ENCODE measurements at regions not wholly inside any gene's neighbourhood (a gene's known extent, or its start where the extent isn't known, plus 50 kb on each side); places are given as distances from the start of the nearest gene placed in this dataset.

- no peaks in the 10 kb centered on the region for H3K4me1 ChIP-seq (ENCODE audit: control insufficient read depth, insufficient read depth, low read length, unreplicated experiment)
- H3K27ac ChIP-seq (ENCODE audit: low read depth, low read length), result no peak overlapping the region
- no peaks in the 10 kb centered on the region for H3K79me2 ChIP-seq (ENCODE audit: control insufficient read depth, insufficient read depth, low read length, unreplicated experiment)
- H3K27me3 ChIP-seq (ENCODE audit: insufficient read depth, low read length), result no peaks in the 10 kb centered on the region
- no peak overlapping the region for H3K4me3 ChIP-seq (ENCODE audit: low read depth, low read length)
- H2AFZ ChIP-seq (ENCODE audit: low read length, unreplicated experiment), result no peak overlapping the region
- H3K36me3 ChIP-seq (ENCODE audit: insufficient read depth, low read length), result no peaks in the 10 kb centered on the region
These were observed 2212.7 kb upstream of the PCDH20 start for GRCh38 chr13:63628310-63628709.

GRCh38 chr13:63625869-63626268, 2210.2 kb upstream of the PCDH20 start:
- Histone ChIP-seq H3K79me2 (ENCODE audit: control insufficient read depth, insufficient read depth, low read length, unreplicated experiment) (no peaks in the 10 kb centered on the region), H2AFZ (ENCODE audit: low read length, unreplicated experiment) (no peak overlapping the region), H3K27me3 (ENCODE audit: insufficient read depth, low read length) (no peaks in the 10 kb centered on the region), H3K36me3 (ENCODE audit: insufficient read depth, low read length) (no peaks in the 10 kb centered on the region), H3K27ac (ENCODE audit: low read depth, low read length) (no peak overlapping the region), H3K4me3 (ENCODE audit: low read depth, low read length) (no peak overlapping the region), H3K4me1 (ENCODE audit: control insufficient read depth, insufficient read depth, low read length, unreplicated experiment) (no peaks in the 10 kb centered on the region)

GRCh38 chr13:63614874-63615612, 2199.4 kb upstream of the PCDH20 start:
- H3K4me1 ChIP-seq (ENCODE audit: control insufficient read depth, insufficient read depth, low read length, unreplicated experiment), result no peaks in the 10 kb centered on the region
- no peaks in the 10 kb centered on the region for H3K27me3 ChIP-seq (ENCODE audit: insufficient read depth, low read length)
- H3K79me2 ChIP-seq (ENCODE audit: control insufficient read depth, insufficient read depth, low read length, unreplicated experiment), result no peaks in the 10 kb centered on the region
- H3K4me3 ChIP-seq (ENCODE audit: low read depth, low read length), result no peak overlapping the region
- no peak overlapping the region for H3K27ac ChIP-seq (ENCODE audit: low read depth, low read length)
- H3K36me3 ChIP-seq (ENCODE audit: insufficient read depth, low read length), result no peaks in the 10 kb centered on the region
- H2AFZ ChIP-seq (ENCODE audit: low read length, unreplicated experiment), result no peak overlapping the region

- Histone ChIP-seq H2AFZ (ENCODE audit: low read length, unreplicated experiment) (no peak overlapping the region), H3K27me3 (ENCODE audit: insufficient read depth, low read length) (no peaks in the 10 kb centered on the region), H3K4me3 (ENCODE audit: low read depth, low read length) (no peak overlapping the region), H3K27ac (ENCODE audit: low read depth, low read length) (no peak overlapping the region), H3K79me2 (ENCODE audit: control insufficient read depth, insufficient read depth, low read length, unreplicated experiment) (no peaks in the 10 kb centered on the region), H3K4me1 (ENCODE audit: control insufficient read depth, insufficient read depth, low read length, unreplicated experiment) (no peaks in the 10 kb centered on the region), H3K36me3 (ENCODE audit: insufficient read depth, low read length) (no peaks in the 10 kb centered on the region)
These were observed 2191.5 kb upstream of the PCDH20 start for GRCh38 chr13:63607153-63607552.

- Histone ChIP-seq H3K36me3 (ENCODE audit: insufficient read depth, low read length) (no peaks in the 10 kb centered on the region), H3K27ac (ENCODE audit: low read depth, low read length) (no peak overlapping the region), H3K27me3 (ENCODE audit: insufficient read depth, low read length) (no peaks in the 10 kb centered on the region), H3K79me2 (ENCODE audit: control insufficient read depth, insufficient read depth, low read length, unreplicated experiment) (no peaks in the 10 kb centered on the region), H3K4me1 (ENCODE audit: control insufficient read depth, insufficient read depth, low read length, unreplicated experiment) (no peaks in the 10 kb centered on the region), H3K4me3 (ENCODE audit: low read depth, low read length) (no peak overlapping the region), H2AFZ (ENCODE audit: low read length, unreplicated experiment) (no peak overlapping the region)
These were observed 2190.3 kb upstream of the PCDH20 start for GRCh38 chr13:63605962-63606361.

GRCh38 chr13:63605403-63605802, 2189.8 kb upstream of the PCDH20 start:
- Histone ChIP-seq H3K79me2 (ENCODE audit: control insufficient read depth, insufficient read depth, low read length, unreplicated experiment) (no peaks in the 10 kb centered on the region), H2AFZ (ENCODE audit: low read length, unreplicated experiment) (no peak overlapping the region), H3K4me1 (ENCODE audit: control insufficient read depth, insufficient read depth, low read length, unreplicated experiment) (no peaks in the 10 kb centered on the region), H3K27me3 (ENCODE audit: insufficient read depth, low read length) (no peaks in the 10 kb centered on the region), H3K36me3 (ENCODE audit: insufficient read depth, low read length) (no peaks in the 10 kb centered on the region), H3K4me3 (ENCODE audit: low read depth, low read length) (no peak overlapping the region), H3K27ac (ENCODE audit: low read depth, low read length) (no peak overlapping the region)

- H3K79me2 ChIP-seq (ENCODE audit: control insufficient read depth, insufficient read depth, low read length, unreplicated experiment), result no peaks in the 10 kb centered on the region
- no peak overlapping the region for H3K27ac ChIP-seq (ENCODE audit: low read depth, low read length)
- no peak overlapping the region for H3K4me3 ChIP-seq (ENCODE audit: low read depth, low read length)
- H3K36me3 ChIP-seq (ENCODE audit: insufficient read depth, low read length), result no peaks in the 10 kb centered on the region
- no peaks in the 10 kb centered on the region for H3K27me3 ChIP-seq (ENCODE audit: insufficient read depth, low read length)
- no peak overlapping the region for H2AFZ ChIP-seq (ENCODE audit: low read length, unreplicated experiment)
- no peaks in the 10 kb centered on the region for H3K4me1 ChIP-seq (ENCODE audit: control insufficient read depth, insufficient read depth, low read length, unreplicated experiment)
These were observed 2180.2 kb upstream of the PCDH20 start for GRCh38 chr13:63595811-63596210.

- H3K27me3 ChIP-seq (ENCODE audit: insufficient read depth, low read length), result no peaks in the 10 kb centered on the region
- no peak overlapping the region for H3K4me3 ChIP-seq (ENCODE audit: low read depth, low read length)
- H2AFZ ChIP-seq (ENCODE audit: low read length, unreplicated experiment), result no peak overlapping the region
- no peaks in the 10 kb centered on the region for H3K36me3 ChIP-seq (ENCODE audit: insufficient read depth, low read length)
- no peak overlapping the region for H3K27ac ChIP-seq (ENCODE audit: low read depth, low read length)
- no peaks in the 10 kb centered on the region for H3K4me1 ChIP-seq (ENCODE audit: control insufficient read depth, insufficient read depth, low read length, unreplicated experiment)
- no peaks in the 10 kb centered on the region for H3K79me2 ChIP-seq (ENCODE audit: control insufficient read depth, insufficient read depth, low read length, unreplicated experiment)
These were observed 2170.8 kb upstream of the PCDH20 start for GRCh38 chr13:63586467-63586866.

- Histone ChIP-seq H3K27me3 (ENCODE audit: insufficient read depth, low read length) (no peaks in the 10 kb centered on the region), H2AFZ (ENCODE audit: low read length, unreplicated experiment) (no peak overlapping the region), H3K79me2 (ENCODE audit: control insufficient read depth, insufficient read depth, low read length, unreplicated experiment) (no peaks in the 10 kb centered on the region), H3K27ac (ENCODE audit: low read depth, low read length) (no peak overlapping the region), H3K4me3 (ENCODE audit: low read depth, low read length) (no peak overlapping the region), H3K36me3 (ENCODE audit: insufficient read depth, low read length) (no peaks in the 10 kb centered on the region), H3K4me1 (ENCODE audit: control insufficient read depth, insufficient read depth, low read length, unreplicated experiment) (no peaks in the 10 kb centered on the region)
These were observed 2163.1 kb upstream of the PCDH20 start for GRCh38 chr13:63578796-63579195.

GRCh38 chr13:63567031-63567430, 2151.4 kb upstream of the PCDH20 start:
- H2AFZ ChIP-seq (ENCODE audit: low read length, unreplicated experiment), result no peak overlapping the region
- no peaks in the 10 kb centered on the region for H3K27me3 ChIP-seq (ENCODE audit: insufficient read depth, low read length)
- H3K4me1 ChIP-seq (ENCODE audit: control insufficient read depth, insufficient read depth, low read length, unreplicated experiment), result no peaks in the 10 kb centered on the region
- H3K36me3 ChIP-seq (ENCODE audit: insufficient read depth, low read length), result no peaks in the 10 kb centered on the region
- no peak overlapping the region for H3K27ac ChIP-seq (ENCODE audit: low read depth, low read length)
- H3K79me2 ChIP-seq (ENCODE audit: control insufficient read depth, insufficient read depth, low read length, unreplicated experiment), result no peaks in the 10 kb centered on the region
- H3K4me3 ChIP-seq (ENCODE audit: low read depth, low read length), result no peak overlapping the region

GRCh38 chr13:63554157-63554556, 2138.5 kb upstream of the PCDH20 start:
- no peaks in the 10 kb centered on the region for H3K27me3 ChIP-seq (ENCODE audit: insufficient read depth, low read length)
- H3K4me3 ChIP-seq (ENCODE audit: low read depth, low read length), result no peak overlapping the region
- no peaks in the 10 kb centered on the region for H3K79me2 ChIP-seq (ENCODE audit: control insufficient read depth, insufficient read depth, low read length, unreplicated experiment)
- no peaks in the 10 kb centered on the region for H3K4me1 ChIP-seq (ENCODE audit: control insufficient read depth, insufficient read depth, low read length, unreplicated experiment)
- H3K27ac ChIP-seq (ENCODE audit: low read depth, low read length), result no peak overlapping the region
- H2AFZ ChIP-seq (ENCODE audit: low read length, unreplicated experiment), result no peak overlapping the region
- H3K36me3 ChIP-seq (ENCODE audit: insufficient read depth, low read length), result no peaks in the 10 kb centered on the region

Data from ACC112 (cell line).